ENCODE measurements at regions not wholly inside any gene's neighbourhood (a gene's known extent, or its start where the extent isn't known, plus 50 kb on each side); places are given as distances from the start of the nearest gene placed in this dataset.

GRCh38 chr12:73863546-73863945, 674.1 kb upstream of the ATXN7L3B start:
- Histone ChIP-seq H3K9me3 (ENCODE audit: control insufficient read depth in 4 of 4, low read length in 3 of 4) (no peaks in the 10 kb centered on the region), H3K36me3 (ENCODE audit: control insufficient read depth in 4 of 4, insufficient read depth in 3 of 4, low read depth in 1 of 4, low read length in 3 of 4) (no peaks in the 10 kb centered on the region), H3K4me1 (ENCODE audit: control insufficient read depth in 4 of 4, insufficient read depth in 4 of 4, low read length in 3 of 4) (no peaks in the 10 kb centered on the region), H3K27me3 (ENCODE audit: control insufficient read depth in 4 of 4, insufficient read depth in 4 of 4, low read length in 3 of 4) (no peaks in the 10 kb centered on the region), H3K9ac (ENCODE audit: low read depth in 1 of 2, low read length in 2 of 2) (no peak overlapping the region), H3K27ac (ENCODE audit: low read depth in 1 of 2, low read length in 2 of 2) (no peak overlapping the region), H3K4me3 (ENCODE audit: low read depth in 1 of 3, low read length in 3 of 3) (no peak overlapping the region)
- DNase-seq (ENCODE audit: low spot score): no peak
- no peak for TF ChIP-seq NR2F2 (IDR thresholded peaks at IDR 0.05)
- no peak for TF ChIP-seq FOXA1 (IDR thresholded peaks at IDR 0.05)
- TF ChIP-seq REST (IDR thresholded peaks at IDR 0.05): no peak
- TF ChIP-seq SP1 (IDR thresholded peaks at IDR 0.05): no peak
- no peak for TF ChIP-seq EGR1 (IDR thresholded peaks at IDR 0.05; ENCODE audit: low read depth in 2 of 2)
- TF ChIP-seq MAX (IDR thresholded peaks at IDR 0.05): no peak
- no peak for TF ChIP-seq RAD21 (IDR thresholded peaks at IDR 0.05)
- no peak for TF ChIP-seq JUND (IDR thresholded peaks at IDR 0.05)
- no peak for TF ChIP-seq ATF3 (IDR thresholded peaks at IDR 0.05)
- TF ChIP-seq YY1 (IDR thresholded peaks at IDR 0.05): no peak
- TF ChIP-seq CTCF (IDR thresholded peaks at IDR 0.05; ENCODE audit: low read depth, low read length, missing input control): no peak
- TF ChIP-seq GABPA (IDR thresholded peaks at IDR 0.05 in 1 of 2, conservative IDR thresholded peaks at IDR 0.05 in 1 of 2): no peak
- TF ChIP-seq HNF4A (conservative IDR thresholded peaks at IDR 0.05): no peak
- TF ChIP-seq FOXA2 (IDR thresholded peaks at IDR 0.05): no peak
- WGBS: 57% methylated on average over 2 of the region's 2 CpGs

GRCh38 chr12:73867147-73867546, 670.5 kb upstream of the ATXN7L3B start:
- 83% methylated on average over 1 of the region's 1 CpG for WGBS
- no peak overlapping the region for H3K4me3 ChIP-seq (ENCODE audit: low read depth in 1 of 3, low read length in 3 of 3)

More at GRCh38 chr12:73867147-73867546, 670.5 kb upstream of the ATXN7L3B start:
- Histone ChIP-seq H3K27ac (ENCODE audit: low read depth in 1 of 2, low read length in 2 of 2) (no peak overlapping the region), H3K9me3 (ENCODE audit: control insufficient read depth in 4 of 4, low read length in 3 of 4) (no peaks in the 10 kb centered on the region), H3K9ac (ENCODE audit: low read depth in 1 of 2, low read length in 2 of 2) (no peak overlapping the region), H3K27me3 (ENCODE audit: control insufficient read depth in 4 of 4, insufficient read depth in 4 of 4, low read length in 3 of 4) (no peaks in the 10 kb centered on the region), H3K4me1 (ENCODE audit: control insufficient read depth in 4 of 4, insufficient read depth in 4 of 4, low read length in 3 of 4) (no peaks in the 10 kb centered on the region), H3K36me3 (ENCODE audit: control insufficient read depth in 4 of 4, insufficient read depth in 3 of 4, low read depth in 1 of 4, low read length in 3 of 4) (no peaks in the 10 kb centered on the region)
- no peak for DNase-seq (ENCODE audit: low spot score)
- TF ChIP-seq CTCF (IDR thresholded peaks at IDR 0.05; ENCODE audit: low read depth, low read length, missing input control) (no peak), FOXA2 (IDR thresholded peaks at IDR 0.05) (no peak), EGR1 (IDR thresholded peaks at IDR 0.05; ENCODE audit: low read depth in 2 of 2) (no peak), HNF4G (IDR thresholded peaks at IDR 0.05) (no peak), FOXA1 (IDR thresholded peaks at IDR 0.05) (no peak), NR2F2 (IDR thresholded peaks at IDR 0.05) (no peak), TAF1 (conservative IDR thresholded peaks at IDR 0.05) (no peak), ATF3 (IDR thresholded peaks at IDR 0.05) (no peak), RXRA (IDR thresholded peaks at IDR 0.05) (no peak), YY1 (IDR thresholded peaks at IDR 0.05) (no peak), ZBTB33 (IDR thresholded peaks at IDR 0.05) (no peak), MAX (IDR thresholded peaks at IDR 0.05) (no peak)
